AG04449 (cell line): ENCODE measurements at regions not wholly inside any gene's neighbourhood (a gene's known extent, or its start where the extent isn't known, plus 50 kb on each side); places are given as distances from the start of the nearest gene placed in this dataset.
A peak's percentile ranks its signal among the peaks of the same experiment; 100 is the strongest.

ENCODE experiments used
- CTCF ChIA-PET: fragments of 350-600 bp; formaldehyde crosslinking; extraction: SDS; loops from one replicate; lab custom pipeline; 2021; ENCODE audit warnings: antibody characterized with exemption; lab: Yijun Ruan, JAX
- POLR2A ChIA-PET: fragments of 400-600, 350-600 bp; formaldehyde crosslinking; extraction: SDS; loops from one replicate; lab custom pipeline; 2020; ENCODE audit warnings: antibody characterized with exemption, inconsistent platforms; lab: Yijun Ruan, JAX
- DNase-seq: peaks from one replicate; pipeline ENCODE4 v3.0.0-alpha.2; 2010; ENCODE audit warnings: low read depth, low spot score
- H3K4me3 ChIP-seq: 2 replicates; pipeline ENCODE4 v1.5.1; 2011; ENCODE audit warnings: low read depth, mild to moderate bottlenecking, control low read depth, low read length
- TF ChIP-seq, protein P1 (sequence below): IDR thresholded peaks from one replicate; pipeline ENCODE4 v1.5.1; 2011; ENCODE audit warnings: mild to moderate bottlenecking, moderate library complexity, low read length, control low read depth, inconsistent platforms; ENCODE audit not compliant: insufficient read depth; ENCODE audit errors: missing control alignments

DNA sequence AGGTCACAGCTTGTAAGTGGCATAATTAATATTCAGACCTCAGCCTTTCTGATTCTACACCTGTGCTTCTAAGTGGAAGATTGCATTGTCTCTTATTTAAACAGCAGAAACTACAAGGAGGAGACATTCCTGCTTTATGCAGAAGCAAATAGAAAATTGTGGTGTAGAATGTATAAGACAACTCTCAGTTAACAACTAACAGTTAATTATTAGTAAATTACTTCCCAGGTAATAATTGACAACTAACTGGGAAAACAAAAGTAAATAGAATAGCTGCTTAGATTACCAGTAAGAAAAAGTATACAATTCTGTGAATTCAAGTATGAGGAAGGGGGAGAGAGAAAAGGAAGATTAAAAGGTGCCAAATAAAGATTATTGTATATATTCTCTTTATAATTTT lies 1210.5 kb upstream of the GYPC start:
- TF ChIP-seq, protein P1, sequence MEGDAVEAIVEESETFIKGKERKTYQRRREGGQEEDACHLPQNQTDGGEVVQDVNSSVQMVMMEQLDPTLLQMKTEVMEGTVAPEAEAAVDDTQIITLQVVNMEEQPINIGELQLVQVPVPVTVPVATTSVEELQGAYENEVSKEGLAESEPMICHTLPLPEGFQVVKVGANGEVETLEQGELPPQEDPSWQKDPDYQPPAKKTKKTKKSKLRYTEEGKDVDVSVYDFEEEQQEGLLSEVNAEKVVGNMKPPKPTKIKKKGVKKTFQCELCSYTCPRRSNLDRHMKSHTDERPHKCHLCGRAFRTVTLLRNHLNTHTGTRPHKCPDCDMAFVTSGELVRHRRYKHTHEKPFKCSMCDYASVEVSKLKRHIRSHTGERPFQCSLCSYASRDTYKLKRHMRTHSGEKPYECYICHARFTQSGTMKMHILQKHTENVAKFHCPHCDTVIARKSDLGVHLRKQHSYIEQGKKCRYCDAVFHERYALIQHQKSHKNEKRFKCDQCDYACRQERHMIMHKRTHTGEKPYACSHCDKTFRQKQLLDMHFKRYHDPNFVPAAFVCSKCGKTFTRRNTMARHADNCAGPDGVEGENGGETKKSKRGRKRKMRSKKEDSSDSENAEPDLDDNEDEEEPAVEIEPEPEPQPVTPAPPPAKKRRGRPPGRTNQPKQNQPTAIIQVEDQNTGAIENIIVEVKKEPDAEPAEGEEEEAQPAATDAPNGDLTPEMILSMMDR = no peak
- H3K4me3 ChIP-seq = no peak overlapping the region
- ChIA-PET CTCF (no interaction called here), POLR2A (no interaction called here)
- DNase-seq = no peak

- TF ChIP-seq, protein P1 = no peak
- H3K4me3 ChIP-seq = no peak overlapping the region
- POLR2A ChIA-PET = no interaction called here
- CTCF ChIA-PET = no interaction called here
- DNase-seq = no peak
These were observed 1205.9 kb upstream of the GYPC start for GRCh38 chr2:125450092-125450491.

DNA sequence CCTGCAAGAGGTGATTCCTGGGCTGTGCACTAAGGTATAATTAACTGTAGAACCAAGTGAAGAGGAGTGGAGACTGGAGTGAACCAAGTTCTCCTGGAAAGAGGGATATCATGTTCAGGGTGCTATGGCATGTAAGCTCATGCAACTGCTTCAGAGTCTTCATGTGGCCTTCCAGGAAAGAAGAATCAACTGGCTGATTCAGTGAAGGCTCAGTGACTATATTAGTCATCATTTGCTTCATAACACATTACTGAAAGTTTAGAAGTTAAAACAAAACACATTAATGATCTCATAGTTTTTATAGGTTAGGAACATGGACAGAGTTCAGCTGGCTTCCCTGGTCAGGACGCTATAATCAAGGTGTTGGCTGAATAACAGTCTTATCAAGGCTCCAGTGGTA lies 1200.8 kb upstream of the GYPC start:
- DNase-seq = no peak
- no peak overlapping the region for H3K4me3 ChIP-seq
- ChIA-PET POLR2A (no interaction called here), CTCF (no interaction called here)
- TF ChIP-seq, protein P1 = no peak

DNA sequence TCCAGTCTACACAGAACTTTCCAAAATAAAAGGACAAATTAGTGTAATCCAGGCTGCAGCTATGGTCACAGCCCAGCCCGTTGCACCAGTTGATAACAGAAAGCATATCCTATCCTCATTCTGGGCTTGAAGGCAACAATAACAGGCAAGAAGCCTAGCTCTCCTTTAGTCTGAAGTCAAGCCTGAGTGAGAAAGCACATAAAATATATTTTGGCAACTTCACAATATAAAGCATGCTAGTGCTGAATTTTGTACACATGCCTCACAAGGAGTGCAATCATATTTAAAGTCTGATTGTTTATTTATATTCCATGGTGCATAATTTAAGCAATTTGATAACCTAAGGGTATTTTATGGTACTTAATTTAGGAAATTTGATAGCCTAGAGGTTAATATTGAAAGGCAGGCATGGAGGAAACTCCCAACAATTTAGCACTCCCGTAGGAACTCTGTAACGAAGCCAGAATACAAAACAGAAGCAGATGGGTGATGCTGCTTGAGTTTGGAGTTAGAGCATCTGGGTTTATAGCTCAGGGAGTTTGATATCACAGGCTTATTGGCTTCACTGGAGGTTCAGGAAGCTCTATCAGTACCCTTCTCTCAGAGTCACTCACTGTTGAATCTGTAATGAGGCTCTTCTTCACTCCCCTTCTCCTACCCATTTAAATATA lies 1199.1 kb upstream of the GYPC start:
- ChIA-PET POLR2A (no interaction called here), CTCF (no interaction called here)
- no peak overlapping the region for H3K4me3 ChIP-seq

GRCh38 chr2:125471963-125472362 lies 1184.0 kb upstream of the GYPC start:
- CTCF ChIA-PET = no interaction called here

More for the DNA sequence above, 1199.1 kb upstream of the GYPC start:
- no peak for DNase-seq
- TF ChIP-seq, protein P1 = no peak

GRCh38 chr2:125479143-125479636 lies 1176.8 kb upstream of the GYPC start:
- CTCF ChIA-PET = no interaction called here
- DNase-seq = no peak
- TF ChIP-seq, protein P1 = no peak
- POLR2A ChIA-PET = no interaction called here
- H3K4me3 ChIP-seq = no peak overlapping the region

More at GRCh38 chr2:125471963-125472362, 1184.0 kb upstream of the GYPC start:
- no peak for DNase-seq
- POLR2A ChIA-PET = no interaction called here
- no peak overlapping the region for H3K4me3 ChIP-seq
- TF ChIP-seq, protein P1 = peak; percentile 57
